NCI-H510A treated with DMSO at 0.1 percent for 48 hours (cell line): ENCODE measurements at regions not wholly inside any gene's neighbourhood (a gene's known extent, or its start where the extent isn't known, plus 50 kb on each side); places are given as distances from the start of the nearest gene placed in this dataset.

Experiments used
- DNase-seq: peaks from one replicate; lab custom pipeline; 2025; lab: John Stamatoyannopoulos, UW

GRCh38 chr13:30126903-30127428 is 180.4 kb downstream of the KATNAL1 start:
- DNase-seq = no peak

GRCh38 chr13:30125422-30126073 is 181.8 kb downstream of the KATNAL1 start:
- DNase-seq = peak; percentile 79

GRCh38 chr13:30124131-30124768 is 183.1 kb downstream of the KATNAL1 start:
- DNase-seq = no peak

GRCh38 chr13:30123575-30123974 is 183.8 kb downstream of the KATNAL1 start:
- DNase-seq = no peak

GRCh38 chr13:30121666-30122065 is 185.7 kb downstream of the KATNAL1 start:
- no peak for DNase-seq

- no peak for DNase-seq
Observed at GRCh38 chr13:30121244-30121643, 186.1 kb downstream of the KATNAL1 start.

GRCh38 chr13:30120133-30120822 is 187.1 kb downstream of the KATNAL1 start:
- DNase-seq = no peak

GRCh38 chr13:30119476-30119875 is 187.9 kb downstream of the KATNAL1 start:
- DNase-seq = no peak

- no peak for DNase-seq
Observed at GRCh38 chr13:30116379-30116778, 191.0 kb downstream of the KATNAL1 start.

GRCh38 chr13:30115257-30115600 is 192.1 kb downstream of the KATNAL1 start:
- no peak for DNase-seq

- DNase-seq = peak; percentile 75
Observed at GRCh38 chr13:30114571-30115256, 192.6 kb downstream of the KATNAL1 start.

- DNase-seq = no peak
Observed at GRCh38 chr13:30113983-30114570, 193.3 kb downstream of the KATNAL1 start.

- DNase-seq = no peak
Observed at GRCh38 chr13:30113551-30113950, 193.8 kb downstream of the KATNAL1 start.

- peak; percentile 64 for DNase-seq
Observed at GRCh38 chr13:30112602-30113435, 194.5 kb downstream of the KATNAL1 start.

- DNase-seq = no peak
Observed at GRCh38 chr13:30111810-30112209, 195.5 kb downstream of the KATNAL1 start.

GRCh38 chr13:30110301-30111070 is 196.9 kb downstream of the KATNAL1 start:
- DNase-seq = no peak

- DNase-seq = no peak
Observed at GRCh38 chr13:30109471-30110135, 197.7 kb downstream of the KATNAL1 start.

GRCh38 chr13:30108913-30109237 is 198.5 kb downstream of the KATNAL1 start:
- DNase-seq = peak; percentile 64

- DNase-seq = no peak
Observed at GRCh38 chr13:30108216-30108912, 199.0 kb downstream of the KATNAL1 start.
